Ovary (tissue), 3 donors: ENCODE measurements at regions not wholly inside any gene's neighbourhood (a gene's known extent, or its start where the extent isn't known, plus 50 kb on each side); places are given as distances from the start of the nearest gene placed in this dataset.

ENCODE experiments used
- CTCF ChIP-seq, 3 donors: fragments of 450-650 bp in 2 of 3; fragments of 200-600 bp in 1 of 3; IDR thresholded peaks; one replicate each; pipeline versions ENCODE4 v1.5.1 to v1.8.0; 2016 to 2022; ENCODE audit warnings: antibody characterized with exemption in 3 of 3, mild to moderate bottlenecking in 1 of 3
- EP300 ChIP-seq: sonication (generic); formaldehyde crosslinking; IDR thresholded peaks from one replicate; pipeline ENCODE4 v1.6.1; 2017; ENCODE audit warnings: antibody characterized with exemption
- POLR2A ChIP-seq: fragments of 450-650 bp; IDR thresholded peaks from one replicate; pipeline ENCODE4 v1.6.1; 2017; ENCODE audit warnings: antibody characterized with exemption, mild to moderate bottlenecking, moderate library complexity
- donor health status: DM: no; HTN: no; CAD: no.

GRCh38 chr21:18170221-18170620 lies 74.4 kb upstream of the CHODL start:
- TF ChIP-seq CTCF (IDR thresholded peaks at IDR 0.05) (no peak), EP300 (no peak), POLR2A (no peak)
